HG03045 (cell line): ENCODE measurements at regions not wholly inside any gene's neighbourhood (a gene's known extent, or its start where the extent isn't known, plus 50 kb on each side); places are given as distances from the start of the nearest gene placed in this dataset.

Experiments
- ATAC-seq: cut with Tn5 transposase; IDR thresholded peaks from one replicate; pipeline ENCODE4 v1.9.1; 2021; ENCODE audit warnings: mild to moderate bottlenecking, moderate library complexity; ENCODE audit not compliant: unreplicated experiment

- ATAC-seq = no peak
These were observed 60.1 kb upstream of the OTX2 start for GRCh38 chr14:56870336-56870735.

- ATAC-seq = no peak
These were observed 58.4 kb upstream of the OTX2 start for GRCh38 chr14:56868660-56869059.

GRCh38 chr14:56862836-56863235 is 52.6 kb upstream of the OTX2 start:
- no peak for ATAC-seq

GRCh38 chr14:56860441-56860840 is 50.2 kb upstream of the OTX2 start:
- no peak for ATAC-seq
